Type B pancreatic cell (in vitro differentiated cells): ENCODE measurements at regions not wholly inside any gene's neighbourhood (a gene's known extent, or its start where the extent isn't known, plus 50 kb on each side); places are given as distances from the start of the nearest gene placed in this dataset.

Experiments
- DNase-seq: peaks from one replicate; pipeline ENCODE4 v3.0.0; 2021; ENCODE audit warnings: mixed read lengths; ENCODE audit not compliant: unreplicated experiment; ENCODE audit errors: extremely low spot score
- H3K27ac Mint-ChIP-seq: 2 replicates; pipeline ENCODE4 v1.8.0; 2021; ENCODE audit warnings: mild to moderate bottlenecking, mixed read lengths
- H3K27me3 Mint-ChIP-seq: 2 replicates; pipeline ENCODE4 v1.8.0; 2021; ENCODE audit warnings: mixed read lengths
- H3K36me3 Mint-ChIP-seq: 2 replicates; pipeline ENCODE4 v1.8.0; 2021; ENCODE audit warnings: mixed read lengths
- H3K4me1 Mint-ChIP-seq: one replicate; pipeline ENCODE4 v1.8.0; 2021; ENCODE audit warnings: mixed read lengths; ENCODE audit not compliant: unreplicated experiment
- H3K4me3 Mint-ChIP-seq: 2 replicates; pipeline ENCODE4 v1.8.0; 2021; ENCODE audit warnings: mild to moderate bottlenecking, mixed read lengths
- H3K9me3 Mint-ChIP-seq: 2 replicates; pipeline ENCODE4 v1.8.0; 2021; ENCODE audit warnings: mixed read lengths
- CTCF ChIP-seq: fragments of 200-600 bp; sonication (generic); conservative IDR thresholded peaks from 2 replicates; pipeline ENCODE4 v1.5.0; 2021; ENCODE audit warnings: antibody characterized with exemption, mild to moderate bottlenecking

- H3K4me3 Mint-ChIP-seq = no peak overlapping the region
- no peaks in the 10 kb centered on the region for H3K27me3 Mint-ChIP-seq
- H3K4me1 Mint-ChIP-seq = peaks cover under 1% of the 10 kb centered on the region
- no peak for TF ChIP-seq CTCF
- DNase-seq = no peak
- no peaks in the 10 kb centered on the region for H3K9me3 Mint-ChIP-seq
- no peaks in the 10 kb centered on the region for H3K36me3 Mint-ChIP-seq
- H3K27ac Mint-ChIP-seq = no peak overlapping the region
Observed at GRCh38 chr2:19062370-19062769, 296.1 kb downstream of the OSR1 start.

GRCh38 chr2:19059076-19059475 is 299.3 kb downstream of the OSR1 start:
- H3K9me3 Mint-ChIP-seq = no peaks in the 10 kb centered on the region
- no peak overlapping the region for H3K4me3 Mint-ChIP-seq
- no peak overlapping the region for H3K27ac Mint-ChIP-seq
- H3K4me1 Mint-ChIP-seq = no peaks in the 10 kb centered on the region
- no peak for DNase-seq
- TF ChIP-seq CTCF = no peak
- no peaks in the 10 kb centered on the region for H3K27me3 Mint-ChIP-seq
- H3K36me3 Mint-ChIP-seq = no peaks in the 10 kb centered on the region

- no peak for DNase-seq
- H3K27ac Mint-ChIP-seq = no peak overlapping the region
- H3K4me3 Mint-ChIP-seq = no peak overlapping the region
- TF ChIP-seq CTCF = no peak
- H3K27me3 Mint-ChIP-seq = no peaks in the 10 kb centered on the region
- H3K36me3 Mint-ChIP-seq = no peaks in the 10 kb centered on the region
- peaks cover 12% of the 10 kb centered on the region for H3K4me1 Mint-ChIP-seq
- no peaks in the 10 kb centered on the region for H3K9me3 Mint-ChIP-seq
Observed at GRCh38 chr2:19051203-19051831, 307.1 kb downstream of the OSR1 start.

GRCh38 chr2:19050354-19050753 is 308.1 kb downstream of the OSR1 start:
- DNase-seq = no peak
- Mint-ChIP-seq H3K9me3 (no peaks in the 10 kb centered on the region), H3K4me3 (no peak overlapping the region), H3K4me1 (peaks cover 12% of the 10 kb centered on the region), H3K27ac (no peak overlapping the region), H3K36me3 (no peaks in the 10 kb centered on the region), H3K27me3 (no peaks in the 10 kb centered on the region)
- no peak for TF ChIP-seq CTCF

GRCh38 chr2:19048593-19049266 is 309.7 kb downstream of the OSR1 start:
- no peak for DNase-seq
- peaks cover 12% of the 10 kb centered on the region for H3K4me1 Mint-ChIP-seq

More at GRCh38 chr2:19048593-19049266, 309.7 kb downstream of the OSR1 start:
- TF ChIP-seq CTCF = no peak
- H3K27me3 Mint-ChIP-seq = no peaks in the 10 kb centered on the region
- no peak overlapping the region for H3K27ac Mint-ChIP-seq
- no peaks in the 10 kb centered on the region for H3K36me3 Mint-ChIP-seq
- H3K9me3 Mint-ChIP-seq = no peaks in the 10 kb centered on the region
- H3K4me3 Mint-ChIP-seq = no peak overlapping the region
